ENCODE measurements at regions not wholly inside any gene's neighbourhood (a gene's known extent, or its start where the extent isn't known, plus 50 kb on each side); places are given as distances from the start of the nearest gene placed in this dataset.
A peak's percentile ranks its signal among the peaks of the same experiment; 100 is the strongest.

DNA sequence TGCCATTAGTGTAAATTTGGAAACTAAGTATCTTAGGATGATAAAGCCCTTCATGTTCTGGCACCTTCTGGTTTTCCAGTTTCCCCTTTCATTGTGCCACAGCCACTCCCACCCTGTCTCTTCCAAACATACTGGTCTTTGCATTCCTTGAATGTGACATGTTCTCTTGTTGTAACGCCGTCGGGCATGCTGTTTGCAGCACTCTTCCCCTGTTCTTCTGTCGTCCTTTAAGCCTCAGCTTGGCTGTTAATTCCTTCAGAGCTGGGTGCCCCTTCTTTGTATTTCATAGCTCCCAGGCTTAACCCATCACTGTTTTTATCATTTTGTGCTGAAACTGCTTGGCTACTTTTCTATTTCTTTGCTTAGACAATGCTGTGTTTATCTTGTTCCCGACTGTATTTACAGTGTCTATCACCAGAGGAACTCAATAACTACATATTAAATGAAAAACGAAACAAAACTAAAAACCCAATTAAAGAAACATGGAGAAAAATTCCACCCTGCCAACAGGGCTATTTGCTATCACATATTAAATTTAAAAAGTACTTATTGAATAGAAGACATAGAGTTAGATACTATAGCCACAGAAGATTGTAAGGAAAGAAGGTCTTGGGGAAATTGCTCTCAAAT is 95.4 kb upstream of the KCNAB1 start:
- no peak overlapping the region for H3K27ac ChIP-seq
- peak overlapping the region in 7 of 12 donors; percentile 1 to 39 (median 18) for H3K4me3 ChIP-seq
- peaks cover 0 to 6% (median 0%) of the 10 kb centered on the region in 12 donors for H3K4me1 ChIP-seq
- no peaks in the 10 kb centered on the region for H3K9me3 ChIP-seq
- H3K27me3 ChIP-seq = no peaks in the 10 kb centered on the region
- ATAC-seq (no peak), DNase-seq (no peak)
- H3K36me3 ChIP-seq = no peaks in the 10 kb centered on the region
- intact Hi-C loops (cut with DNase I) = no loop called here
- TF ChIP-seq POLR2A (IDR thresholded peaks at IDR 0.05) = no peak
- 13 to 26% (median 18%) methylated on average over 6 of the region's 6 CpGs for WGBS, 4 donors

DNA sequence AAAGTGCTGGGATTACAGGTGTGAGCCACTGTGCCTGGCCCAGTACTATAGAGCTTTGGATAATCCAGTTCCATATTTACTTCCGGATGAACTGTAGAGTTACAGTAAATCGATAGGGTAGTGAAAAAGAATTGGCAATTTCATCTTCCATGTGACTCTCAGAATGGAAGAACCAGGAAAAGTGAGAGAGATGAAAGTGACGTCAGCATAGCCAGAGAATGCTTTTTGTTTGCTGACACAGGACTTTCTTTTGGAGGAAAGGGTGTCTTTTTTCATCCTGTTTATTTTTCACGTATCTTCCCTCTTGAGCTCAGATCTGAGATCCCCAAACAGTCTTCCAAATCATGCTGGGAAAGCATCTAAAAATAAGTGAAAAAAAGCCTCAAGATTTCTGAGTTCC is 91.2 kb upstream of the KCNAB1 start:
- ATAC-seq = no peak
- no peaks in the 10 kb centered on the region for H3K9me3 ChIP-seq
- intact Hi-C loops (cut with DNase I) = no loop called here
- H3K27ac ChIP-seq = no peak overlapping the region
- no peaks in the 10 kb centered on the region for H3K36me3 ChIP-seq
- no peak for TF ChIP-seq POLR2A (IDR thresholded peaks at IDR 0.05)
- TF ChIP-seq, protein P1, sequence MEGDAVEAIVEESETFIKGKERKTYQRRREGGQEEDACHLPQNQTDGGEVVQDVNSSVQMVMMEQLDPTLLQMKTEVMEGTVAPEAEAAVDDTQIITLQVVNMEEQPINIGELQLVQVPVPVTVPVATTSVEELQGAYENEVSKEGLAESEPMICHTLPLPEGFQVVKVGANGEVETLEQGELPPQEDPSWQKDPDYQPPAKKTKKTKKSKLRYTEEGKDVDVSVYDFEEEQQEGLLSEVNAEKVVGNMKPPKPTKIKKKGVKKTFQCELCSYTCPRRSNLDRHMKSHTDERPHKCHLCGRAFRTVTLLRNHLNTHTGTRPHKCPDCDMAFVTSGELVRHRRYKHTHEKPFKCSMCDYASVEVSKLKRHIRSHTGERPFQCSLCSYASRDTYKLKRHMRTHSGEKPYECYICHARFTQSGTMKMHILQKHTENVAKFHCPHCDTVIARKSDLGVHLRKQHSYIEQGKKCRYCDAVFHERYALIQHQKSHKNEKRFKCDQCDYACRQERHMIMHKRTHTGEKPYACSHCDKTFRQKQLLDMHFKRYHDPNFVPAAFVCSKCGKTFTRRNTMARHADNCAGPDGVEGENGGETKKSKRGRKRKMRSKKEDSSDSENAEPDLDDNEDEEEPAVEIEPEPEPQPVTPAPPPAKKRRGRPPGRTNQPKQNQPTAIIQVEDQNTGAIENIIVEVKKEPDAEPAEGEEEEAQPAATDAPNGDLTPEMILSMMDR (IDR thresholded peaks at IDR 0.05) = no peak
- peaks cover 0 to 6% (median 0%) of the 10 kb centered on the region in 12 donors for H3K4me1 ChIP-seq
- H3K27me3 ChIP-seq = no peaks in the 10 kb centered on the region
- DNase-seq = no peak
- no peak overlapping the region for H3K4me3 ChIP-seq
- WGBS, 4 donors = 74 to 80% (median 78%) methylated on average over 4 of the region's 4 CpGs

DNA sequence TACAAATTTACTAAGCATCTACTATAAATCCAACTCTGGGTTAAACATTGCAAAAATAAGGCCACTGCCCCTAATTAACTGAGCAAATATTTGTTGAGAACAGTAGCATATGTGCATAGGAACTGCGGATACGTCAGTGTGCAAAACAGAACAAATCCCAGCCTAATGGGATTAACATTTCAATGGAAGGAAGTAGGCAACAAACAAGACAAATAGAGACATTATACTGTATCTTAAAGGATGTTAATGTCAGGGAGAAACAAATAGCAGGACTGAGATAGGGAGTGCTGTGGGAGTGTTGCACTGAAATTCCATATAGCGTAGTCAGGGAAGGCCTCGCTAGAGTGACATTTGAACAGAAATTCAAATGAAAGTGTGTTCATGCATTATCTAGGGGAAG is 89.7 kb upstream of the KCNAB1 start:
- 77 to 86% (median 83%) methylated on average over 4 of the region's 4 CpGs for WGBS, 4 donors
- Histone ChIP-seq H3K27me3 (no peaks in the 10 kb centered on the region), H3K4me1 (no peaks in the 10 kb centered on the region), H3K36me3 (no peaks in the 10 kb centered on the region), H3K9me3 (no peaks in the 10 kb centered on the region), H3K27ac (no peak overlapping the region), H3K4me3 (no peak overlapping the region)
- intact Hi-C loops (cut with DNase I) = no loop called here
- ATAC-seq (no peak), DNase-seq (no peak)
- TF ChIP-seq, protein P1 (IDR thresholded peaks at IDR 0.05) = no peak
- no peak for TF ChIP-seq POLR2A (IDR thresholded peaks at IDR 0.05)

DNA sequence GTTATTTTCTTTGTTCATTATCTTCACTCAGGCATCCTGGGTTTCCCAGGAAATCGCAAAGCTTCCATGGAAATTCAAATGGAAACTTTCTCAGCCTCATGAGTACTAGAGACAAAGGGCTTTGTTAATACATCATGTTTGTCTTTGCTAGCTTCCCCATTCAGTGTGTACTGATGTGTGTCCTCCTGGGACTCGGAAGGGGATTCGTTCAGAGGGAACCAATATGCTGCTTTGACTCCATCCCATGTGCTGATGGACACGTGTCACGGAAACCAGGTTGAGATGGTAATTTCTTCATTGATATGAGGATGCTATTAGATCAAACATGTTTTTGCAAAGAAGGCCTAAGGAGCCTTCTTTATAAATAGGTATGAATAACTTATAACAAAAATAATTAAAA is 87.0 kb upstream of the KCNAB1 start:
- H3K4me1 ChIP-seq = no peaks in the 10 kb centered on the region
- no peak overlapping the region for H3K27ac ChIP-seq
- no peak overlapping the region for H3K4me3 ChIP-seq
- TF ChIP-seq, protein P1 (IDR thresholded peaks at IDR 0.05) = no peak
- TF ChIP-seq POLR2A (IDR thresholded peaks at IDR 0.05) = no peak
- DNase-seq (no peak), ATAC-seq (no peak)
- intact Hi-C loops (cut with DNase I) = no loop called here
- H3K9me3 ChIP-seq = no peaks in the 10 kb centered on the region
- WGBS, 4 donors = 84 to 93% (median 87%) methylated on average over 5 of the region's 5 CpGs
- H3K27me3 ChIP-seq = no peaks in the 10 kb centered on the region
- no peaks in the 10 kb centered on the region for H3K36me3 ChIP-seq

DNA sequence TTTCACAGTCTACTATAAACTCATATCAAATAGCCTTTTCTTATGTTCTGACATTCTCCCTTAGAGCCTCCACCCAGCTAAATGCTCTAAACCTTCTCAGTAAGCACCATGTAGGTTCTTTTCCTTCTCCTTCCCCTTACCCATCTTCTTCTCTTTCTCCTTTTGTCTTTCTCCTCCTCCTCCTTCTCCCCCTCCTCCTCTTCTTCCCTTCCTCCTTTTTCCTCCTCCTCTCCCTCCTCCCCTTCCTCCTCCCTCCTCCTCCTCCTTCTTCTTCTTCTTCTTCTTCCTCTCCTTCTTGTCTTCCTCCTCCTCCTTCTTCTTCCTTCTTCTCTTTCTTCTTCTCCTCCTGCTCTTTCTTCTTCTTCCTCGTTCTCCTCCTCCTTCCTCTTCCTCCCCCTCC is 85.2 kb upstream of the KCNAB1 start:
- intact Hi-C loops (cut with DNase I) = no loop called here
- Histone ChIP-seq H3K9me3 (no peaks in the 10 kb centered on the region), H3K27me3 (no peaks in the 10 kb centered on the region), H3K27ac (no peak overlapping the region), H3K4me1 (no peaks in the 10 kb centered on the region), H3K36me3 (no peaks in the 10 kb centered on the region), H3K4me3 (no peak overlapping the region)
- no peak for ATAC-seq
- TF ChIP-seq, protein P1 (IDR thresholded peaks at IDR 0.05) = no peak
- no peak for TF ChIP-seq POLR2A (IDR thresholded peaks at IDR 0.05)
- 66 to 87% (median 77%) methylated on average over 1 of the region's 1 CpG for WGBS, 4 donors
- no peak for DNase-seq

All from heart left ventricle (tissue), 16 donors.